WTC11 (cell line): ENCODE measurements at regions not wholly inside any gene's neighbourhood (a gene's known extent, or its start where the extent isn't known, plus 50 kb on each side); places are given as distances from the start of the nearest gene placed in this dataset.

ENCODE experiments used
- ATAC-seq: fragments of 200-7000 bp; cut with Tn5 transposase; 2 replicates; pipeline ENCODE4 v1.10.0; 2021; ENCODE audit warnings: mild to moderate bottlenecking, moderate library complexity
- CTCF ChIA-PET: fragments of 300-600 bp; sonication (Branson Sonifier 250); formaldehyde crosslinking; loops from one replicate; lab custom pipeline; 2021; ENCODE audit warnings: antibody characterized with exemption; lab: Charles Lee
- POLR2A ChIA-PET: fragments of 350-600 bp; sonication (Branson Sonifier 250); formaldehyde crosslinking; loops from one replicate; lab custom pipeline; 2021; ENCODE audit warnings: antibody characterized with exemption; lab: Charles Lee
- DNase-seq: peaks from one replicate; pipeline ENCODE4 v3.0.0; 2021; ENCODE audit warnings: low spot score
- H3K27ac Mint-ChIP-seq: 2 replicates; pipeline ENCODE4 v1.8.0; 2021; ENCODE audit warnings: mixed read lengths
- H3K27me3 Mint-ChIP-seq: 2 replicates; pipeline ENCODE4 v1.8.0; 2021; ENCODE audit warnings: low read depth, mild to moderate bottlenecking, moderate library complexity, mixed read lengths
- H3K36me3 Mint-ChIP-seq: 2 replicates; pipeline ENCODE4 v1.8.0; 2021; ENCODE audit warnings: mixed read lengths
- H3K4me1 Mint-ChIP-seq: 2 replicates; pipeline ENCODE4 v1.8.0; 2022; ENCODE audit warnings: mixed read lengths
- H3K4me3 Mint-ChIP-seq: 2 replicates; pipeline ENCODE4 v1.8.0; 2021; ENCODE audit warnings: mild to moderate bottlenecking, moderate library complexity, mixed read lengths
- H3K9me3 Mint-ChIP-seq: 2 replicates; pipeline ENCODE4 v1.8.0; 2021; ENCODE audit warnings: mixed read lengths
- ATF2 ChIP-seq: sonication (generic); formaldehyde crosslinking; IDR thresholded peaks from 2 replicates; pipeline ENCODE4 v1.8.1; 2022; ENCODE audit warnings: low read depth, missing genetic modification reagents, borderline replicate concordance
- CDX4 ChIP-seq: fragments of 250-450 bp; sonication (Bioruptor Pico); IDR thresholded peaks from 2 replicates; pipeline ENCODE4 v1.9.0; 2021; ENCODE audit warnings: moderate library complexity, mild to moderate bottlenecking, inconsistent platforms, borderline replicate concordance
- CREM ChIP-seq: sonication (generic); formaldehyde crosslinking; IDR thresholded peaks from 2 replicates; pipeline ENCODE4 v1.8.1; 2022; ENCODE audit warnings: mild to moderate bottlenecking, missing genetic modification reagents, moderate library complexity
- ELF4 ChIP-seq: sonication (generic); formaldehyde crosslinking; IDR thresholded peaks from 2 replicates; pipeline ENCODE4 v1.8.1; 2022; ENCODE audit warnings: low read depth, mild to moderate bottlenecking, moderate library complexity, missing genetic modification reagents
- ESRRA ChIP-seq: sonication (generic); formaldehyde crosslinking; IDR thresholded peaks from 2 replicates; pipeline ENCODE4 v1.8.1; 2022; ENCODE audit warnings: mild to moderate bottlenecking, missing genetic modification reagents, borderline replicate concordance
- GABPB1 ChIP-seq: sonication (generic); formaldehyde crosslinking; IDR thresholded peaks from 2 replicates; pipeline ENCODE4 v1.8.1; 2023; ENCODE audit warnings: mild to moderate bottlenecking, missing genetic modification reagents
- GTF2I ChIP-seq: fragments of 250-450 bp; sonication (Bioruptor Pico); conservative IDR thresholded peaks from 2 replicates; pipeline ENCODE4 v1.4.0; 2021; ENCODE audit warnings: mild to moderate bottlenecking
- KAT7 ChIP-seq: sonication (generic); formaldehyde crosslinking; IDR thresholded peaks from 2 replicates; pipeline ENCODE4 v1.8.1; 2023; ENCODE audit warnings: missing genetic modification reagents, mild to moderate bottlenecking, borderline replicate concordance
- NFYB ChIP-seq: sonication (generic); formaldehyde crosslinking; conservative IDR thresholded peaks from 2 replicates; pipeline ENCODE4 v1.8.0; 2022; ENCODE audit warnings: low read depth, missing genetic modification reagents
- OVOL2 ChIP-seq: fragments of 250-450 bp; sonication (Bioruptor Pico); IDR thresholded peaks from 2 replicates; pipeline ENCODE4 v1.9.0; 2021; ENCODE audit warnings: mild to moderate bottlenecking, borderline replicate concordance
- RELA ChIP-seq: sonication (generic); formaldehyde crosslinking; IDR thresholded peaks from 2 replicates; pipeline ENCODE4 v1.8.1; 2022; ENCODE audit warnings: missing genetic modification reagents, mild to moderate bottlenecking, borderline replicate concordance
- SMAD4 ChIP-seq: sonication (generic); formaldehyde crosslinking; IDR thresholded peaks from 2 replicates; pipeline ENCODE4 v1.8.0; 2022; ENCODE audit warnings: mild to moderate bottlenecking, missing genetic modification reagents
- SOX15 ChIP-seq: fragments of 250-450 bp; sonication (Bioruptor Pico); IDR thresholded peaks from 2 replicates; pipeline ENCODE4 v1.9.0; 2021; ENCODE audit warnings: mild to moderate bottlenecking
- TP53 ChIP-seq: sonication (generic); formaldehyde crosslinking; IDR thresholded peaks from 2 replicates; pipeline ENCODE4 v1.8.1; 2023; ENCODE audit warnings: mild to moderate bottlenecking, missing genetic modification reagents
- ZBTB43 ChIP-seq: sonication (generic); formaldehyde crosslinking; IDR thresholded peaks from 2 replicates; pipeline ENCODE4 v1.8.1; 2023; ENCODE audit warnings: mild to moderate bottlenecking, missing genetic modification reagents
- ZSCAN18 ChIP-seq: fragments of 250-450 bp; sonication (Bioruptor Pico); IDR thresholded peaks from 2 replicates; pipeline ENCODE4 v2.1.2; 2022; ENCODE audit warnings: mild to moderate bottlenecking, moderate library complexity

- Mint-ChIP-seq H3K4me3 (no peak overlapping the region), H3K27ac (no peak overlapping the region), H3K27me3 (no peaks in the 10 kb centered on the region), H3K4me1 (no peaks in the 10 kb centered on the region), H3K9me3 (peaks cover 5% of the 10 kb centered on the region), H3K36me3 (no peaks in the 10 kb centered on the region)
- POLR2A ChIA-PET = no interaction called here
- CTCF ChIA-PET = no interaction called here
- ATAC-seq (no peak), DNase-seq (no peak)
- TF ChIP-seq CDX4 (CRISPR knock-in tag) (no peak), ZBTB43 (CRISPR knock-in tag) (no peak), SOX15 (CRISPR knock-in tag) (no peak), RELA (CRISPR knock-in tag) (no peak), ELF4 (no peak), ATF2 (CRISPR knock-in tag) (no peak), GTF2I (no peak), CREM (no peak)
These were observed 135.4 kb upstream of the SERPINE2 start for GRCh38 chr2:224174521-224174920.

GRCh38 chr2:224173933-224174332, 134.8 kb upstream of the SERPINE2 start:
- CTCF ChIA-PET = no interaction called here
- ATAC-seq = no peak
- H3K27ac Mint-ChIP-seq = no peak overlapping the region
- H3K4me3 Mint-ChIP-seq = no peak overlapping the region
- H3K9me3 Mint-ChIP-seq = peaks cover 7% of the 10 kb centered on the region
- POLR2A ChIA-PET = no interaction called here
- no peak for DNase-seq
- TF ChIP-seq ATF2 (CRISPR knock-in tag) (no peak), GABPB1 (CRISPR knock-in tag) (no peak), ZSCAN18 (no peak), NFYB (CRISPR knock-in tag) (no peak), KAT7 (no peak), GTF2I (no peak), OVOL2 (CRISPR knock-in tag) (no peak), SMAD4 (CRISPR knock-in tag) (no peak), ESRRA (CRISPR knock-in tag) (no peak)
- no peaks in the 10 kb centered on the region for H3K27me3 Mint-ChIP-seq
- no peaks in the 10 kb centered on the region for H3K36me3 Mint-ChIP-seq
- H3K4me1 Mint-ChIP-seq = no peaks in the 10 kb centered on the region

GRCh38 chr2:224173210-224173609, 134.1 kb upstream of the SERPINE2 start:
- DNase-seq (no peak), ATAC-seq (no peak)
- CTCF ChIA-PET = no interaction called here
- H3K4me3 Mint-ChIP-seq = no peak overlapping the region
- no peaks in the 10 kb centered on the region for H3K36me3 Mint-ChIP-seq
- no peak for TF ChIP-seq TP53 (CRISPR knock-in tag)
- POLR2A ChIA-PET = no interaction called here
- peaks cover 12% of the 10 kb centered on the region for H3K9me3 Mint-ChIP-seq
- no peak overlapping the region for H3K27ac Mint-ChIP-seq
- H3K4me1 Mint-ChIP-seq = no peaks in the 10 kb centered on the region
- no peaks in the 10 kb centered on the region for H3K27me3 Mint-ChIP-seq
